ENCODE measurements at regions not wholly inside any gene's neighbourhood (a gene's known extent, or its start where the extent isn't known, plus 50 kb on each side); places are given as distances from the start of the nearest gene placed in this dataset.

DNA sequence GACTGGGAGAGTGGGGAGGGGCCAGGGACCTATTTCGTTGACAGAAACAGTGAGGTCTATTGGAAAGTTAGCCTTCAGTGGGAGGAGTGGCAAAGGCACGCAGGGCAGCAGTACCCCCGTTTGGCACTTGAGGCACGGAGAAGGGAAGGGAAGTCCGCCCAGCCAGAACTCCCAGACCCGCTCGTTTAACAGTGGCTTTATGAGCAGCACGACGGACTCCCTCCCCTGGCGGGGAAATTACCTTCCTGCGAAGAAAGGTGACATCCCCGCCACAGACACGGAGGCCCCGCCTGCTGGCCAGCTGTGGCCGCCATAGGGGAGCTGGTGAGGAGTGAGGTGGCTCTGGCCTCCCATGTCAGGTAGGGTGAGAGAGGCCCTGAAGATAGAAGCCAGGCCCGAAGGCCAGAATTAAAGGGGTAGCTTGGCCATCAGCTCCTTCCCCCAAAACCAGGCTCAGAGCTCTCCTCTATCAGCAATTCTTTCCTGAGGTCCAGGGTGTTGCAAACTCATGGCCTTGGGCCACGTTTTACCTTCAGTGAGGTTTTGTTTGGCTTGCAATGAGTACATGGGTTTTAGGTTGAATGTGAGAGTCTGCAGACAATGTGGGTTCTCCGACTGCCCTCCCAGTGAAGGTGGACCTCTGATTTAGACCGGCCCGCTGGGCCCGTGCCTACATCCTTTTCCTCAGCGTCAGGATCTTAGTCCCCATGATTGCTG lies 123.7 kb downstream of the MRPL14 start:
- peaks cover 16% of the 10 kb centered on the region for H3K4me1 ChIP-seq
- no peak for TF ChIP-seq EP300 (IDR thresholded peaks at IDR 0.05)
- TF ChIP-seq, protein P1, sequence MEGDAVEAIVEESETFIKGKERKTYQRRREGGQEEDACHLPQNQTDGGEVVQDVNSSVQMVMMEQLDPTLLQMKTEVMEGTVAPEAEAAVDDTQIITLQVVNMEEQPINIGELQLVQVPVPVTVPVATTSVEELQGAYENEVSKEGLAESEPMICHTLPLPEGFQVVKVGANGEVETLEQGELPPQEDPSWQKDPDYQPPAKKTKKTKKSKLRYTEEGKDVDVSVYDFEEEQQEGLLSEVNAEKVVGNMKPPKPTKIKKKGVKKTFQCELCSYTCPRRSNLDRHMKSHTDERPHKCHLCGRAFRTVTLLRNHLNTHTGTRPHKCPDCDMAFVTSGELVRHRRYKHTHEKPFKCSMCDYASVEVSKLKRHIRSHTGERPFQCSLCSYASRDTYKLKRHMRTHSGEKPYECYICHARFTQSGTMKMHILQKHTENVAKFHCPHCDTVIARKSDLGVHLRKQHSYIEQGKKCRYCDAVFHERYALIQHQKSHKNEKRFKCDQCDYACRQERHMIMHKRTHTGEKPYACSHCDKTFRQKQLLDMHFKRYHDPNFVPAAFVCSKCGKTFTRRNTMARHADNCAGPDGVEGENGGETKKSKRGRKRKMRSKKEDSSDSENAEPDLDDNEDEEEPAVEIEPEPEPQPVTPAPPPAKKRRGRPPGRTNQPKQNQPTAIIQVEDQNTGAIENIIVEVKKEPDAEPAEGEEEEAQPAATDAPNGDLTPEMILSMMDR (IDR thresholded peaks at IDR 0.05): no peak
- no peak for TF ChIP-seq POLR2A (IDR thresholded peaks at IDR 0.05)
- no peak for TF ChIP-seq POLR2AphosphoS5 (IDR thresholded peaks at IDR 0.05)
- no peaks in the 10 kb centered on the region for H3K36me3 ChIP-seq
- no peaks in the 10 kb centered on the region for H3K9me3 ChIP-seq
- 78% methylated on average over 17 of the region's 22 CpGs for WGBS
- no peak overlapping the region for H3K27ac ChIP-seq
- peaks cover 37% of the 10 kb centered on the region for H3K27me3 ChIP-seq
- no peak overlapping the region for H3K4me3 ChIP-seq
- peak in 1 of 2 donors; percentile 58 for DNase-seq (ENCODE audit: low spot score in 2 of 2)

DNA sequence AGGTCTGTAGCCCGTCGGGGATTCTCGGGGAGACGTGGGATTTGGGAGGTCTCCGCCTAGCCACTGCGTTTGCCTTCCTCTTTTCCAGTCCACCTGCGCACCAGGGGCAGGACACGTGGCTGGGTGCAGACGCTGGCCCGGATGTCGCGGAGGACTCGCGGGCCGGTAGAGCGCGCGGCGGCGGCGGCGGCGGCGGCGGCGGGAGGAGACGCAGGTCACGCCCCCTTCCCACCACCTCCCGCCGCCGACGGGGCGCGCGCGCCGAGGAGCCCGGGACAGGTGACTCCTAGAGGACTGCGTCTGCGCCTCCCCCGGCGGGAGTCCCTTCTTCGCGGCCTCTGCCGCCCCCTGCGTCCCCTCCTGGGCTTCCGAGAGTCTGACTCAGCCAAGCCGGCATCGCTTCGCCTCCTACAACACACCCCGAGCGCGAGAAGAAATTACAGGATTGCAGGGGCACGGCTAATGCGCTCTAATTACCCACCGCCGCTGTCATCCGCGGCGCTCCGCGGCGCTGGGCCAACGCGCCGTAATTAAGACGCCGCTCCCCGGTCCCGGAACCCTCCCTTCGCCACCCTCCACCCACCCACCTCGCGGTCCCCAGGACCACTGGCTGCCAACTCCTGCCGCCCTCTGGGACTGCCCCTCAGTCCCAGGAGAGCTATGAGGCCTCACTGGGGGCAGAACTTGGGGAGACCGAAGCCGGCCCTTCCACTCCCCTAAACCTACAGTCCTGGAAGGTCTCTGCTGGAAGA lies 124.5 kb downstream of the MRPL14 start:
- Histone ChIP-seq H3K27me3 (peaks cover 37% of the 10 kb centered on the region), H3K9me3 (no peaks in the 10 kb centered on the region), H3K4me1 (peaks cover 16% of the 10 kb centered on the region), H3K4me3 (peak overlapping the region; percentile 39), H3K27ac (no peak overlapping the region), H3K36me3 (no peaks in the 10 kb centered on the region)
- WGBS: 9% methylated on average over 16 of the region's 76 CpGs
- peak in 1 of 2 donors; percentile 73 for DNase-seq (ENCODE audit: low spot score in 2 of 2)
- TF ChIP-seq, protein P1 (IDR thresholded peaks at IDR 0.05): peak in 1 of 2 donors; percentile 12
- no peak for TF ChIP-seq POLR2AphosphoS5 (IDR thresholded peaks at IDR 0.05)

DNA sequence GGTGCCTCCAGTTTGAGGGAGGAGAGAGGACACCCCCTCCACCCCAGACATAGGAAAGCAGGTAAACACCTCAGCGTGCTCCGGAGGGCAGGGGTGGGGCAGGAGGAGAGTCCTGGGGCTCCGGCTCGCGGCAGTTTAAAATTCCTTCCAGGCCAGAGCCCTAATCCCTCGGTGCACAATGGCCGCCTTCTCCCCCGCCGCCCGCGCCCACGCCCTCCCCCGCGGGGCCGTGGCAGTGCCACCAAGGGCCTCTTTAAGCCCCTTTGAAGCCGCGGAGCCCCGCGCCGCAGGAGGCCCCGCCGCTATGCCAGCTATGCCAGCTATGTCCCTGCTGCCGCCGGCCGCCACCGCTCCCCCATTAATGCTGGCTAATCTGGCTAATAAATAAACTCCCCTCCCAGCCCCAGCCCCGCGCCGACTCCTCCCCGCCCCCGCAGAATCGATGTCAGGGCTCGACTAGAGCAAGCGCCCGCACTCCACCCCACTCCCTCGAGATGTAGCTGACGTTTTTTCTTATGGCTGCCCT lies 125.1 kb downstream of the MRPL14 start:
- H3K27me3 ChIP-seq: peaks cover 37% of the 10 kb centered on the region
- 2% methylated on average over 28 of the region's 37 CpGs for WGBS
- H3K4me3 ChIP-seq: peak overlapping the region; percentile 39
- no peak for TF ChIP-seq EP300 (IDR thresholded peaks at IDR 0.05)
- TF ChIP-seq, protein P1 (IDR thresholded peaks at IDR 0.05): no peak
- no peak for TF ChIP-seq POLR2AphosphoS5 (IDR thresholded peaks at IDR 0.05)
- TF ChIP-seq POLR2A (IDR thresholded peaks at IDR 0.05): no peak
- DNase-seq (ENCODE audit: low spot score in 2 of 2): peak in 1 of 2 donors; percentile 70
- H3K4me1 ChIP-seq: peaks cover 16% of the 10 kb centered on the region
- no peak overlapping the region for H3K27ac ChIP-seq
- no peaks in the 10 kb centered on the region for H3K36me3 ChIP-seq
- no peaks in the 10 kb centered on the region for H3K9me3 ChIP-seq

DNA sequence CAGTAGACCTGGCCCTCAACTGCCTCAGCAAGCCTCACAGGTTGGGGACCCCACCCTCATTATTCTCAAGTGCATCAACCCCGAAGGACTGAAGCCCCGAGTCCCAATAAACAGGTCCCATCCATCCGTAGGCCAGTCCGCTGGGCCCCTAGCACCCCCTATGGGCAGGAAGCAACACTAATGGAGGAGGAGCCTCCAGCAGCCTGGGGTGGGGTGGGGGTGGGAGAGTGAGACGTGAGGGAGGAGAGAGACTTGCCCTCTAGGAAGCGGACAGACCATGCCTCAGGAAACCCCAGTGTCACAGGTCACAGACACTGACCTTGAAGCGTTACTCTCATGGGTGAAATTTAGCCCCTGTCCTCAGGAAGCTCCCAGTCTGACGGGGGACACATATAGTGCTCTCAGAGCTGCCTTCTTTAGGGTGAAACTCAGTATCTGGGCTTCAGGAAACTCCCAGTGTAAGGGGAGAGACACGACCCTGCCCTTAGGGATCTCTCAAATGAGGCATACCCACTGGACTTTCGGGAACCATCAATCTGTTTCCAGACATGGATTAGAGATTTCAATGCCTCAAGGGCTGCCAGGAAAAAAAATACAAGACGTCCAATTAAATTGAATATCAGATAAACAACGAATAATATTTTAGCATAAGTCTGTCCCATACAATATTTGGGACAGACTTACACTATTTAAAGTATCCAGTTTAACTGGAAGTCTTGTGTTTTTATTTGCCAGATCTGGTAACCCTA lies 125.8 kb downstream of the MRPL14 start:
- WGBS: 56% methylated on average over 12 of the region's 12 CpGs

More for the DNA sequence above, 125.8 kb downstream of the MRPL14 start:
- Histone ChIP-seq H3K9me3 (no peaks in the 10 kb centered on the region), H3K27me3 (peaks cover 37% of the 10 kb centered on the region), H3K4me3 (peak overlapping the region; percentile 39), H3K36me3 (no peaks in the 10 kb centered on the region), H3K4me1 (peaks cover 16% of the 10 kb centered on the region), H3K27ac (no peak overlapping the region)
- TF ChIP-seq EP300 (IDR thresholded peaks at IDR 0.05) (no peak), POLR2A (IDR thresholded peaks at IDR 0.05) (no peak), POLR2AphosphoS5 (IDR thresholded peaks at IDR 0.05) (no peak)
- TF ChIP-seq, protein P1 (IDR thresholded peaks at IDR 0.05): peak in 1 of 2 donors; percentile 7
- DNase-seq (ENCODE audit: low spot score in 2 of 2): peak in 1 of 2 donors; percentile 49
